ENCODE measurements at regions not wholly inside any gene's neighbourhood (a gene's known extent, or its start where the extent isn't known, plus 50 kb on each side); places are given as distances from the start of the nearest gene placed in this dataset.
"Not testable (repeated sequence)": the region's sequence is repeated elsewhere in the genome, so short reads cannot be mapped to it uniquely, and the experiment has no call there.

- TF ChIP-seq ZNF462 (CRISPR knock-in tag; IDR thresholded peaks at IDR 0.05) (no peak), ETS1 (IDR thresholded peaks at IDR 0.05) (no peak), EZH2phosphoT487 (IDR thresholded peaks at IDR 0.05; ENCODE audit: unreplicated experiment) (no peak), NANOG (IDR thresholded peaks at IDR 0.05; ENCODE audit: borderline replicate concordance) (no peak)
Observed at GRCh38 chr16:10326647-10327046, 59.2 kb upstream of the ATF7IP2 start (continued).

- H3K27ac ChIP-seq (ENCODE audit: low read depth); H3K36me3 Mint-ChIP-seq (ENCODE audit: low read depth); H3K27me3 Mint-ChIP-seq (ENCODE audit: insufficient read depth, low read depth, poor library complexity); ATAC-seq; H3K4me1 Mint-ChIP-seq; H3K4me3 ChIP-seq; H3K4me2 ChIP-seq; H3K4me1 ChIP-seq (ENCODE audit: insufficient read depth); H2AFZ ChIP-seq; H3F3A ChIP-seq (replicated peaks; ENCODE audit: low read depth); H3K27ac Mint-ChIP-seq; H3K9me3 Mint-ChIP-seq; H3K9me2 ChIP-seq (ENCODE audit: insufficient read depth); H4K20me1 ChIP-seq (replicated peaks; ENCODE audit: insufficient read depth); DNase-seq (ENCODE audit: low spot score); H3K4me3 Mint-ChIP-seq; H3K36me3 ChIP-seq (ENCODE audit: insufficient read depth); H3K79me2 ChIP-seq (replicated peaks; ENCODE audit: insufficient read depth); H3K27me3 ChIP-seq (ENCODE audit: insufficient read depth): not testable (repeated sequence)
Observed at GRCh38 chr16:10328291-10328690, 57.6 kb upstream of the ATF7IP2 start.

All from GM23338 (cell line).